Neuron (in vitro differentiated cells): ENCODE measurements at regions not wholly inside any gene's neighbourhood (a gene's known extent, or its start where the extent isn't known, plus 50 kb on each side); places are given as distances from the start of the nearest gene placed in this dataset.

Experiments
- H2AFZ ChIP-seq: one replicate; pipeline ENCODE4 v1.6.1; 2013; ENCODE audit warnings: low read depth, mild to moderate bottlenecking, inconsistent platforms, low read length, moderate library complexity
- H3K27me3 ChIP-seq: one replicate; pipeline ENCODE4 v1.6.1; 2013; ENCODE audit warnings: low read length; ENCODE audit not compliant: insufficient read depth
- H3K36me3 ChIP-seq: one replicate; pipeline ENCODE4 v1.6.1; 2013; ENCODE audit warnings: low read length; ENCODE audit not compliant: insufficient read depth
- H3K4me1 ChIP-seq: one replicate; pipeline ENCODE4 v1.6.1; 2013; ENCODE audit warnings: low read length; ENCODE audit not compliant: insufficient read depth
- H3K4me3 ChIP-seq: 2 replicates; pipeline ENCODE4 v1.5.1; 2013; ENCODE audit warnings: mild to moderate bottlenecking, low read length, moderate library complexity
- H3K9me3 ChIP-seq: one replicate; pipeline ENCODE4 v1.6.1; 2013; ENCODE audit warnings: low read length

- H3K4me1 ChIP-seq: no peaks in the 10 kb centered on the region
- no peaks in the 10 kb centered on the region for H3K36me3 ChIP-seq
Measured at GRCh38 chr5:96509316-96509715, 76.3 kb upstream of the PCSK1 start.

GRCh38 chr5:96509721-96510350 lies 76.8 kb upstream of the PCSK1 start:
- H3K36me3 ChIP-seq: no peaks in the 10 kb centered on the region
- H3K9me3 ChIP-seq: no peaks in the 10 kb centered on the region
- H3K4me1 ChIP-seq: no peaks in the 10 kb centered on the region
- no peaks in the 10 kb centered on the region for H3K27me3 ChIP-seq
- H3K4me3 ChIP-seq: no peak overlapping the region
- no peak overlapping the region for H2AFZ ChIP-seq

More at GRCh38 chr5:96509316-96509715, 76.3 kb upstream of the PCSK1 start:
- Histone ChIP-seq H2AFZ (no peak overlapping the region), H3K4me3 (no peak overlapping the region), H3K27me3 (no peaks in the 10 kb centered on the region), H3K9me3 (no peaks in the 10 kb centered on the region)

- H3K4me3 ChIP-seq: no peak overlapping the region
- no peaks in the 10 kb centered on the region for H3K9me3 ChIP-seq
- H3K27me3 ChIP-seq: no peaks in the 10 kb centered on the region
- H3K4me1 ChIP-seq: peaks cover 22% of the 10 kb centered on the region
- no peak overlapping the region for H2AFZ ChIP-seq
- no peaks in the 10 kb centered on the region for H3K36me3 ChIP-seq
Measured at GRCh38 chr5:96516631-96517071, 83.6 kb upstream of the PCSK1 start.

GRCh38 chr5:96517295-96517694 lies 84.2 kb upstream of the PCSK1 start:
- Histone ChIP-seq H3K4me1 (peaks cover 22% of the 10 kb centered on the region), H3K9me3 (no peaks in the 10 kb centered on the region), H3K27me3 (no peaks in the 10 kb centered on the region), H3K4me3 (no peak overlapping the region), H3K36me3 (no peaks in the 10 kb centered on the region), H2AFZ (no peak overlapping the region)

- no peak overlapping the region for H3K4me3 ChIP-seq
- H2AFZ ChIP-seq: no peak overlapping the region
- peaks cover 22% of the 10 kb centered on the region for H3K4me1 ChIP-seq
- H3K9me3 ChIP-seq: no peaks in the 10 kb centered on the region
- no peaks in the 10 kb centered on the region for H3K27me3 ChIP-seq
- no peaks in the 10 kb centered on the region for H3K36me3 ChIP-seq
Measured at GRCh38 chr5:96520345-96520744, 87.3 kb upstream of the PCSK1 start.

GRCh38 chr5:96522635-96523355 lies 89.7 kb upstream of the PCSK1 start:
- H3K9me3 ChIP-seq: no peaks in the 10 kb centered on the region

GRCh38 chr5:96527768-96528661 lies 95.0 kb upstream of the PCSK1 start:
- Histone ChIP-seq H3K36me3 (no peaks in the 10 kb centered on the region), H2AFZ (no peak overlapping the region), H3K9me3 (no peaks in the 10 kb centered on the region), H3K4me1 (no peaks in the 10 kb centered on the region), H3K4me3 (no peak overlapping the region), H3K27me3 (no peaks in the 10 kb centered on the region)

More at GRCh38 chr5:96522635-96523355, 89.7 kb upstream of the PCSK1 start:
- Histone ChIP-seq H2AFZ (no peak overlapping the region), H3K27me3 (no peaks in the 10 kb centered on the region), H3K4me1 (peaks cover 8% of the 10 kb centered on the region), H3K36me3 (no peaks in the 10 kb centered on the region), H3K4me3 (no peak overlapping the region)

- Histone ChIP-seq H3K27me3 (no peaks in the 10 kb centered on the region), H3K4me1 (no peaks in the 10 kb centered on the region), H3K36me3 (no peaks in the 10 kb centered on the region), H2AFZ (no peak overlapping the region), H3K9me3 (no peaks in the 10 kb centered on the region), H3K4me3 (no peak overlapping the region)
Measured at GRCh38 chr5:96528826-96529474, 95.9 kb upstream of the PCSK1 start.

- H3K4me1 ChIP-seq: no peaks in the 10 kb centered on the region
- H3K36me3 ChIP-seq: no peaks in the 10 kb centered on the region
- H2AFZ ChIP-seq: no peak overlapping the region
- no peaks in the 10 kb centered on the region for H3K27me3 ChIP-seq
- no peaks in the 10 kb centered on the region for H3K9me3 ChIP-seq
- no peak overlapping the region for H3K4me3 ChIP-seq
Measured at GRCh38 chr5:96529559-96529958, 96.5 kb upstream of the PCSK1 start.

GRCh38 chr5:96530901-96531300 lies 97.9 kb upstream of the PCSK1 start:
- H3K9me3 ChIP-seq: no peaks in the 10 kb centered on the region

GRCh38 chr5:96533371-96533770 lies 100.3 kb upstream of the PCSK1 start:
- no peak overlapping the region for H2AFZ ChIP-seq
- no peaks in the 10 kb centered on the region for H3K4me1 ChIP-seq
- H3K36me3 ChIP-seq: no peaks in the 10 kb centered on the region
- no peaks in the 10 kb centered on the region for H3K9me3 ChIP-seq
- H3K4me3 ChIP-seq: no peak overlapping the region
- H3K27me3 ChIP-seq: no peaks in the 10 kb centered on the region

More at GRCh38 chr5:96530901-96531300, 97.9 kb upstream of the PCSK1 start:
- Histone ChIP-seq H3K4me3 (no peak overlapping the region), H3K27me3 (no peaks in the 10 kb centered on the region), H3K4me1 (no peaks in the 10 kb centered on the region), H3K36me3 (no peaks in the 10 kb centered on the region), H2AFZ (no peak overlapping the region)

- no peaks in the 10 kb centered on the region for H3K36me3 ChIP-seq
- H3K27me3 ChIP-seq: no peaks in the 10 kb centered on the region
- H3K4me3 ChIP-seq: no peak overlapping the region
- no peaks in the 10 kb centered on the region for H3K9me3 ChIP-seq
- H2AFZ ChIP-seq: no peak overlapping the region
- no peaks in the 10 kb centered on the region for H3K4me1 ChIP-seq
Measured at GRCh38 chr5:96537386-96537785, 104.3 kb upstream of the PCSK1 start.
